IMR-90 (cell line): ENCODE measurements at regions not wholly inside any gene's neighbourhood (a gene's known extent, or its start where the extent isn't known, plus 50 kb on each side); places are given as distances from the start of the nearest gene placed in this dataset.

Experiments
- ATAC-seq: fragments of 200-7000 bp; cut with Tn5 transposase; 2 replicates; pipeline ENCODE4 v1.9.1; 2020; ENCODE audit warnings: low read depth, mild to moderate bottlenecking, moderate library complexity
- BruUV-seq: library from RNA; stranded (reverse); fragments of 400-500 nt; replicated peaks from 2 replicates; lab custom pipeline; 2021; lab: Mats Ljungman, UMichigan
- CTCF ChIA-PET: fragments of 300-600 bp; formaldehyde crosslinking; extraction: SDS; loops from one replicate; lab custom pipeline; 2021; ENCODE audit warnings: antibody characterized with exemption; lab: Yijun Ruan, JAX
- POLR2A ChIA-PET: fragments of 300-600 bp; sonication (Branson Sonifier 250); formaldehyde crosslinking; loops from one replicate; lab custom pipeline; 2022; ENCODE audit warnings: antibody characterized with exemption; ENCODE audit not compliant: unreplicated experiment; lab: Charles Lee
- DNase-seq: peaks from one replicate; pipeline ENCODE4 v3.0.0; 2013
- H2AFZ ChIP-seq: replicated peaks from 2 replicates; pipeline ENCODE3; 2013; ENCODE audit warnings: low read length, mild to moderate bottlenecking; ENCODE audit not compliant: poor library complexity
- H2AK5ac ChIP-seq: 2 replicates; pipeline ENCODE4 v1.6.1; 2013; ENCODE audit warnings: low read depth, low read length, inconsistent platforms
- H2AK9ac ChIP-seq: replicated peaks from 2 replicates; pipeline ENCODE3; 2013; ENCODE audit warnings: mild to moderate bottlenecking, low read depth, low read length, moderate library complexity; ENCODE audit not compliant: poor library complexity
- H2BK120ac ChIP-seq: 2 replicates; pipeline ENCODE4 v1.6.1; 2013; ENCODE audit warnings: low read depth, low read length, inconsistent platforms
- H2BK15ac ChIP-seq: 3 replicates; pipeline ENCODE4 v1.6.1; 2013; ENCODE audit warnings: low read depth, low read length, inconsistent platforms
- H2BK20ac ChIP-seq: 2 replicates; pipeline ENCODE4 v1.6.1; 2013; ENCODE audit warnings: low read depth, mild to moderate bottlenecking, inconsistent platforms, low read length, moderate library complexity
- H2BK5ac ChIP-seq: 2 replicates; pipeline ENCODE4 v1.6.1; 2013; ENCODE audit warnings: mild to moderate bottlenecking, low read depth, low read length, inconsistent platforms; ENCODE audit not compliant: poor library complexity, severe bottlenecking
- H3K14ac ChIP-seq: replicated peaks from 2 replicates; pipeline ENCODE4 v1.6.1; 2013; ENCODE audit warnings: low read depth, low read length, inconsistent platforms
- H3K18ac ChIP-seq: 2 replicates; pipeline ENCODE4 v1.6.1; 2013; ENCODE audit warnings: low read depth, low read length, control low read depth
- H3K23ac ChIP-seq: 2 replicates; pipeline ENCODE4 v1.6.1; 2013; ENCODE audit warnings: low read depth, low read length, inconsistent platforms
- H3K27ac ChIP-seq: 2 replicates; pipeline ENCODE4 v1.5.1; 2013; ENCODE audit warnings: mild to moderate bottlenecking, control low read depth, low read length; ENCODE audit not compliant: insufficient read depth
- H3K27me3 ChIP-seq: 2 replicates; pipeline ENCODE4 v1.6.1; 2013; ENCODE audit warnings: low read length; ENCODE audit not compliant: control insufficient read depth, insufficient read depth
- H3K36me3 ChIP-seq: 2 replicates; pipeline ENCODE4 v1.6.1; 2013; ENCODE audit warnings: low read length, mixed read lengths; ENCODE audit not compliant: control insufficient read depth, insufficient read depth
- H3K4ac ChIP-seq: 2 replicates; pipeline ENCODE4 v1.6.1; 2013; ENCODE audit warnings: low read depth, low read length, inconsistent platforms
- H3K4me1 ChIP-seq: 2 replicates; pipeline ENCODE4 v1.6.1; 2013; ENCODE audit warnings: low read length, mixed read lengths; ENCODE audit not compliant: control insufficient read depth, insufficient read depth
- H3K4me2 ChIP-seq: 2 replicates; pipeline ENCODE4 v1.6.1; 2013; ENCODE audit warnings: low read depth, mild to moderate bottlenecking, control low read depth, low read length, moderate library complexity
- H3K4me3 ChIP-seq: 2 replicates; pipeline ENCODE4 v1.5.1; 2013; ENCODE audit warnings: low read depth, mild to moderate bottlenecking, control low read depth, low read length, moderate library complexity; ENCODE audit not compliant: insufficient read depth
- H3K56ac ChIP-seq: 2 replicates; pipeline ENCODE4 v1.6.1; 2013; ENCODE audit warnings: low read length, inconsistent platforms; ENCODE audit not compliant: insufficient read depth; ENCODE audit errors: extremely low read depth
- H3K79me1 ChIP-seq, 2 experiments: 2 replicates each; pipeline ENCODE4 v1.6.1; 2013; ENCODE audit warnings: low read length in 2 of 2, inconsistent platforms in 1 of 2, low read depth in 1 of 2
- H3K9ac ChIP-seq: 2 replicates; pipeline ENCODE4 v1.6.1; 2013; ENCODE audit warnings: low read depth, low read length, control low read depth
- H3K9me1 ChIP-seq: 2 replicates; pipeline ENCODE4 v1.6.1; 2013; ENCODE audit warnings: low read length, inconsistent platforms; ENCODE audit not compliant: insufficient read depth
- H3K9me3 ChIP-seq: 2 replicates; pipeline ENCODE4 v1.6.1; 2013; ENCODE audit warnings: low read length; ENCODE audit not compliant: control insufficient read depth, insufficient read depth
- H4K20me1 ChIP-seq: 2 replicates; pipeline ENCODE4 v1.6.1; 2013; ENCODE audit warnings: low read length, inconsistent platforms; ENCODE audit not compliant: insufficient read depth
- H4K5ac ChIP-seq: 2 replicates; pipeline ENCODE4 v1.6.1; 2013; ENCODE audit warnings: mild to moderate bottlenecking, low read depth, low read length, control low read depth
- H4K8ac ChIP-seq, 2 experiments: 2 replicates each; pipeline ENCODE4 v1.6.1; 2013; ENCODE audit warnings: low read depth in 2 of 2, low read length in 2 of 2, control low read depth in 1 of 2, inconsistent platforms in 1 of 2
- H4K91ac ChIP-seq: 2 replicates; pipeline ENCODE4 v1.6.1; 2013; ENCODE audit warnings: low read depth, low read length, inconsistent platforms; ENCODE audit not compliant: insufficient read depth
- CEBPB ChIP-seq: IDR thresholded peaks from 2 replicates; pipeline ENCODE4 v1.6.1; 2012; ENCODE audit warnings: low read depth, low read length, improper control_type of control experiment
- CTCF ChIP-seq: conservative IDR thresholded peaks from 2 replicates; pipeline ENCODE4 v1.5.1; 2012; ENCODE audit warnings: mild to moderate bottlenecking, low read depth, low read length, improper control_type of control experiment
- ELK1 ChIP-seq: fragments of 150-350 bp; IDR thresholded peaks from 2 replicates; pipeline ENCODE4 v1.6.1; 2016; ENCODE audit warnings: low read depth, mild to moderate bottlenecking, low read length, moderate library complexity, borderline replicate concordance
- FOS ChIP-seq: fragments of 150-350 bp; IDR thresholded peaks from 2 replicates; pipeline ENCODE4 v1.6.1; 2016; ENCODE audit warnings: low read depth, low read length
- MAZ ChIP-seq: IDR thresholded peaks from 2 replicates; pipeline ENCODE4 v1.6.1; 2012; ENCODE audit warnings: low read depth, mild to moderate bottlenecking, low read length, improper control_type of control experiment, moderate library complexity, borderline replicate concordance
- NFE2L2 ChIP-seq: fragments of 150-350 bp; IDR thresholded peaks from 2 replicates; pipeline ENCODE4 v1.6.1; 2016; ENCODE audit warnings: low read depth, mild to moderate bottlenecking, low read length
- RAD21 ChIP-seq: IDR thresholded peaks from 2 replicates; pipeline ENCODE4 v1.6.1; 2012; ENCODE audit warnings: low read length, improper control_type of control experiment
- RFX5 ChIP-seq: IDR thresholded peaks from 2 replicates; pipeline ENCODE4 v1.8.0; 2012; ENCODE audit warnings: low read depth, mild to moderate bottlenecking, low read length, moderate library complexity
- WGBS, 2 experiments: methylation state at CpG; one replicate each; pipeline versions ENCODE4 v1.1.5 to v1.1.7; 2013; ENCODE audit warnings: missing lambda C conversion rate in 2 of 2; ENCODE audit not compliant: insufficient read length in 1 of 2; ENCODE audit errors: extremely low coverage in 2 of 2; 5-methylcytosine and 5-hydroxymethylcytosine counted together
- dilution Hi-C: fragments of 300-500 bp; cut with HindIII; formaldehyde crosslinking; loops from one replicate; pipeline ENCODE4 v1.14.3; 2018; ENCODE audit warnings: low sequenced_read_pairs; ENCODE audit not compliant: unreplicated experiment
- in situ Hi-C: fragments of 300-500 bp; cut with MboI; formaldehyde crosslinking; loops from 3 replicates; pipeline ENCODE4 v1.14.3; 2019; ENCODE audit warnings: low sequenced_read_pairs, inconsistent platforms, mixed read lengths
- intact Hi-C: fragments of 100-400 bp; cut with micrococcal nuclease; formaldehyde crosslinking; loops from 2 replicates; pipeline ENCODE4 v1.10.0; 2022

GRCh38 chr18:70998490-70998889 lies 709.6 kb downstream of the SOCS6 start:
- dilution Hi-C loops (no loop called here), intact Hi-C loops (no loop called here), in situ Hi-C loops (no loop called here)
- BruUV-seq: no TSS peak
- Histone ChIP-seq H2BK15ac (no peak overlapping the region), H3K36me3 (no peaks in the 10 kb centered on the region), H4K5ac (no peak overlapping the region), H3K27ac (no peak overlapping the region), H3K23ac (no peak overlapping the region), H2AK9ac (no peak overlapping the region), H3K4me2 (no peak overlapping the region), H3K27me3 (no peaks in the 10 kb centered on the region), H3K56ac (no peak overlapping the region), H3K4me1 (no peaks in the 10 kb centered on the region), H3K4me3 (no peak overlapping the region), H2BK120ac (no peak overlapping the region), H2BK20ac (no peak overlapping the region), H3K9ac (no peak overlapping the region), H2AFZ (no peak overlapping the region), H4K8ac (no peak overlapping the region), H3K14ac (no peak overlapping the region), H4K20me1 (no peaks in the 10 kb centered on the region), H3K79me1 (no peaks in the 10 kb centered on the region), H3K9me1 (no peaks in the 10 kb centered on the region), H4K91ac (no peak overlapping the region), H3K9me3 (peaks cover 16% of the 10 kb centered on the region), H2BK5ac (no peak overlapping the region), H2AK5ac (no peak overlapping the region), H3K18ac (no peak overlapping the region), H3K4ac (no peak overlapping the region)
- 80% methylated on average over 2 of the region's 5 CpGs; no CpG with 5 or more reads in 1 of the 2 experiments for WGBS, 2 experiments
- ChIA-PET CTCF (interaction anchor here (0.6 kb wide), 1 partner anchor 424 kb away, joined by 3 read pairs; no protein-coding TSS in a partner anchor), POLR2A (no interaction called here)
- TF ChIP-seq NFE2L2 (no peak), CEBPB (no peak), RAD21 (no peak), FOS (no peak), MAZ (no peak), ELK1 (no peak), RFX5 (no peak), CTCF (0 out of 2 replicates have a peak, but pooled peaks have one; percentile 9)
- DNase-seq (no peak), ATAC-seq (no peak)
